Activated naive CD4-positive, alpha-beta T cell treated with anti-CD3 and anti-CD28 coated beads, Interleukin-2, amount 50 U/mL, for 24 hours (primary cell): ENCODE measurements at regions not wholly inside any gene's neighbourhood (a gene's known extent, or its start where the extent isn't known, plus 50 kb on each side); places are given as distances from the start of the nearest gene placed in this dataset.
A peak's percentile ranks its signal among the peaks of the same experiment; 100 is the strongest.

Experiments
- H3K27ac Mint-ChIP-seq: one replicate; pipeline ENCODE4 v1.8.0; 2021; ENCODE audit warnings: mild to moderate bottlenecking, mixed read lengths
- H3K27me3 Mint-ChIP-seq: one replicate; pipeline ENCODE4 v1.8.0; 2021; ENCODE audit warnings: mixed read lengths
- H3K36me3 Mint-ChIP-seq: one replicate; pipeline ENCODE4 v1.8.0; 2021; ENCODE audit warnings: mixed read lengths
- H3K4me1 Mint-ChIP-seq: one replicate; pipeline ENCODE4 v1.8.0; 2021; ENCODE audit warnings: mixed read lengths
- H3K4me3 Mint-ChIP-seq: one replicate; pipeline ENCODE4 v1.8.0; 2021; ENCODE audit warnings: mild to moderate bottlenecking, mixed read lengths
- H3K9me3 Mint-ChIP-seq: one replicate; pipeline ENCODE4 v1.8.0; 2021; ENCODE audit warnings: mixed read lengths

DNA sequence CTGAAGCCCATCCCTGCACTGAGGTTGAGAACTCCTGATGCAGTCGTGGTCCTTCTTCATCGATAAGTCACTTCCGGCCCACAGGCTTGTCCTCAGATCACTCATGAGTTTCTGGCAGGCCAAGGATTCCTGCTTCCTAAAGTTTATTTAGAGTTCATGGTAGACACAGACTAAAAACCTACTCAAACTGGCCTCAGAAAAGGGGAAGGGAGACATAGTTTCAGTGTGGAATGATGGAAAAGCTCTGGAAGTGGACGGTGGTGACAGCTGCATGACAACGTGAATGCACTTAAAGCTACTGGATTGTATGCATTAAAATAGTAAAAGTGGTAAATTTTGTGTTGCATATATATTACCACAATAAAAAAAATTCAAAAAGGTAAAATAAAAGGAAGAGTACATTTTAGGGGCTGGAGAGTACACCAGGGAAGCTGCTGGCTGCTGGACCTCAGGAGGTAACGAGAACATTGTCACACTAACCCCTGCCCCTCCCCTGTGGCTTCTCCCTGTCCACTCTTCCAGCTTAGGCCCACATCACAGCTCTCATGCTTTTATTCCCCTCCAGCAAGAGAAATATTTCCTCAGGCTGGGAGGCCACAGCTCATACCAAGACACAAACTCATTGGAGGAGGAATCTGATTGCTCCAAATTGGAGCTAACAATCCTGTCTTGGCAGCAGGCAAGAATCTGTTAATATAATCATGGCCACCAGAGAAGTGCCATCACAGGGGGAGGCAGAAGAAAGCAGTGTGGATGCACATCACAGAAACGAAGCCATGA, 741.0 kb downstream of the UQCRFS1 start:
- Mint-ChIP-seq H3K27me3 (no peaks in the 10 kb centered on the region), H3K4me1 (peaks cover 32% of the 10 kb centered on the region), H3K27ac (no peak overlapping the region), H3K4me3 (no peak overlapping the region), H3K36me3 (no peaks in the 10 kb centered on the region), H3K9me3 (no peaks in the 10 kb centered on the region)

DNA sequence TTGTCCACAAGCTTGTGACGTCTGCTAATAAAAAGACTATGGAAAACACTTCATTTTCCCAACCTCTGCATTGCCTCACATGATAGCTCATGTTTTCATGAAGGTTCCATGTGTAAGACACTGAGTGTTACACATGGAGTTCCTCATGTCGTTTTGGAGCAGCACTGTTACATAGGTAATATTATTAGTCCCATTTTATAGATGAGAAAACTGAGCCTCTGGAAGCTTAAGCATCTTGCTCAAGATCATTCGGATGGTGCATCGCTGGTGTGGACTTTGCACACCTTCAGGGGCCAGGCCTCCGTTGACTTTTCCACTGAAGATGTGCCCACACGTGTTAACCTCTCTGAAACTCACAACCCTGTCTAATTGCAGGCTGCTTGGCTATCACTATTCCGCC, 743.4 kb downstream of the UQCRFS1 start:
- Mint-ChIP-seq H3K36me3 (no peaks in the 10 kb centered on the region), H3K27ac (no peak overlapping the region), H3K9me3 (no peaks in the 10 kb centered on the region), H3K4me1 (peaks cover 38% of the 10 kb centered on the region), H3K27me3 (no peaks in the 10 kb centered on the region), H3K4me3 (no peak overlapping the region)

DNA sequence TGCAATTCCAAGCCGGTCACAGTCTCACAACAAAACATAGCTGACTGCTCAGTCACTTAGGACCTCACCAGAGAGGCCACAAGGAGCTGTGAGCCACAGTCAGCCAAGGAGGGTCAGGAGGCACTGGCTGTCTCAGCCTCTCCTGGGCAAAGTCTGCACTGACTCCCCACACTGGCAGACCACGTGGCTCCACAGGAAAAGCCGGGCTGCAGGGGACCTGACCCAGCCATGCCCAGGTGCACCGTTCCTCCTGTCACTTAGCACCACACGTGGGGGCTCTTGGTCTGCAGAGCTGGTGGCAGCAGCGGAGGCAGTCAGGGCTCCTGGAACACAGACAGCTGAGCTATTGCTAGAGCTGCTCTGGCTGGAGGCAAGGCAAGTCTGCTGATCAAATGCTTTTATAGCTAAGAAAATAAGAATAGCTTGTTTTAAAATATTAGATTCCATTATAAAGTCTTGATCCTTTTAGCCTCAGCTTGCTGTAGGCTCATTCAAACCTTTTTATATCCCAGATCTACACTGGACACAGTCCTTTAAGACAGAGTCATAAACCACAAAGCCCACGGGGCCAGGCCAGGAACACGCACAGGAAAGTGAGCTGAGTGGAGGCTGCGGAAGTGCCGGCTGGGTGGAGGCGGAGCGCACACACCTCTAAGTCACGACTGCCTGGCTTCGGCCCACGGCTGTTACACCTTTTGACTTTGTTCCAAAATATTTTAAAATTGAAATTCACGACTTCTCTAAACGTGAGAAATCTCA, 744.1 kb downstream of the UQCRFS1 start:
- peak overlapping the region; percentile 40 for H3K4me3 Mint-ChIP-seq
- peak overlapping the region; percentile 52 for H3K27ac Mint-ChIP-seq
- H3K9me3 Mint-ChIP-seq, result no peaks in the 10 kb centered on the region
- H3K36me3 Mint-ChIP-seq, result no peaks in the 10 kb centered on the region
- H3K4me1 Mint-ChIP-seq, result peaks cover 38% of the 10 kb centered on the region
- H3K27me3 Mint-ChIP-seq, result no peaks in the 10 kb centered on the region

DNA sequence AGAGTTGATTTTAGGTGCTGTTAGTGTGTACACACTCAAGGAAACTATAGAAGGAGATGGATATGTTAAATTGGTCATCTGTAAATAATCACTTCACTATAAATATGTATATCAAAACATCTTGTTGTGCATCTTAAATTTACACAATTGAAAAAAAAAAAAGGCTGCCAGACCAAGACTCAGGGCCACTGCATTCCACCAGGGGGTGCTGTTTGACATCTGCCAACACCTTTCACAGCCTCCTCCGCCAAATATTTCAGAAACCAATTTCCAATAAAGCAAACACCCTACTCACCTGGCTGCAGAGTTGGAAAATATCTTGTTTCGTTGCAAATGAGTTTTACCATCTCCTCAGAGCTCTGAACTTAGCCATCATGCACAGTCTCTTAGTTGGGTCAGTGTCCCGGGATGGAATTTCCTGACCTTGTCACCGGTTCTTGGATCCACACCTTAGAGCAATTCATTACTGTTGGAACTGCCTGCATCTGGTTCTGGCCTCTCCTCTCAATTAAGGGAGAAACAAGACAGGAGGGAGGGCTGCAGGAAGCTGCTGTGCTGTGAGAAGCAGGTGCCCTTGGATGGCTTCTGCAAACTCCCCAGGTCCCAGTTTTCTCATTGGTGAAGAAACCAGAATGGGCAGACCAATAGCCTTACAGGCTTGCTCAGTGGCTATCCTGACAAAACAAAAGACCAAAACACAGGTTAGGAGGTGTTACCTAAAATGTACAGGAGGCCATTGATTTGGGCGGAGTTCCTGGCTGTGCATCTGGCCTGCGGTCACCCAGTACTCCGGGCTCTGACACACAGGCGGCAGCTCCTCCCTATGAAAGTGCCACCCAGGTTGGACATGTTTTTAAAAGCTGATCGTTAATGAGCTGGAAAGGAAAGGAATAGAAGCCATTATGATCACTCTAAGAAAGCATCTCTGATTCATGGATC, 746.6 kb downstream of the UQCRFS1 start:
- H3K27ac Mint-ChIP-seq, result no peak overlapping the region
- H3K4me1 Mint-ChIP-seq, result peaks cover 38% of the 10 kb centered on the region

DNA sequence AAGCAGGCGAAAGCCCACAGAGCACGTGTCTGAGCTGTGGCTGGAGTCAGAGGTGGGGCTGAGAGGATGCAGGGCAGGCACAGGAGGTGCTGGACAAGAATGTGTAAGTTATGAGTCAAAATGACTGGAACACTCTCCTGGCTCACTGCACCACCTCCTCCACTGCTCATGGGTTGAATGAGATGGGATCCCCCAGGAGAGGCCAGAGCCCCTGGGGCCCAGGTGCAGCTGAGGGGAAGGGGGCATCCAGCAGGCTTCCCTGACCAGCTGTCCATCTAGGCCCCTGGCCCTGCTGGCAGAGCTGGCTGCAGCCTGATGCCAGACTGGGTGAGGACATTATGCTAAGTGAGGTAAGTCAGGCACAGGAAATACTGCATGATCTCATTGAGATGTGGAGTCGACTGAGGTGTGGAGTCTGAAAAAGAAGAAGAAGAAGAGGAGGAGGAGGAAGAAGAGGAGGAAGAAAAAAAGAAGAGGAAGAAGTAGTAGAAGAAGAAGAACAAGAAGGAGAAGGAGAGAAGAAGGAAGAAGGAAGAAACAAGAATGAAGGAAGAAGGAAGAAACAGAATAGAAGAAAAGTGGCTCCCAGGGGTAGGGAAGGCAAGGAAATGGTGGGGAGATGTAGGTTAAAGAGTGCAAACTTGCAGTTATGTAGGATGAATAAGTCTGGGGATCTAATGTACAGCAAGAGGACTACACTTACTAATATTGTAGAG, 747.4 kb downstream of the UQCRFS1 start:
- Mint-ChIP-seq H3K9me3 (no peaks in the 10 kb centered on the region), H3K27me3 (peaks cover 1% of the 10 kb centered on the region), H3K4me3 (no peak overlapping the region), H3K36me3 (no peaks in the 10 kb centered on the region), H3K4me1 (peaks cover 44% of the 10 kb centered on the region), H3K27ac (peak overlapping the region; percentile 18)

More for the DNA sequence above, 746.6 kb downstream of the UQCRFS1 start:
- H3K27me3 Mint-ChIP-seq, result peaks cover 1% of the 10 kb centered on the region
- no peak overlapping the region for H3K4me3 Mint-ChIP-seq
- no peaks in the 10 kb centered on the region for H3K36me3 Mint-ChIP-seq
- H3K9me3 Mint-ChIP-seq, result no peaks in the 10 kb centered on the region

DNA sequence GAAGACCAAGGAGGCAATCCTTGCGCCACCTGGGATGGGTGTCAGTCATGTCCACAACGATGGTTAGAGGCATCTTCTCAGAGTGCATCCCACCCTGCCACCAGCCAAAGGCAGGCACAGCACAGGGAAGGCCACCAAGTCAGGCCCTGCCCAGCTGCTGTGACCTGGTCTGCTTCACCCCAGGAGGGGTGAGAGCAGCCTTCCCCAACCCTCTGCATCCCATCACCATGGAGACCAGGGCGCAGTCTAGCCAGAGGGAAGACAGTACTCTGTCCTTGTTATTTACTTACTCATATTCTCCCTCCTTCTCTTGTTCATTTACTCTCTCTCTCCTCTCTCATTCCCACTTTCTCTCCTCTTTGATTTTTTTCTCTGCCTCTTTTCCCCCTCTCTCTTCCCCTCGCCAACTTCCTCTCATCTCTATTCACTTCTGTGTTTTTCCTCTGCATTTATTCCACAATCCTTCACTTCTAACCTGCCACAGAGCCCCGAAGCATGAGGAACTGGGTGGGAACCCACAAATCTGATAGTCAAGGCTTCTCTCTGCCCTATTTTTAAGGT, 749.4 kb downstream of the UQCRFS1 start:
- H3K27ac Mint-ChIP-seq, result no peak overlapping the region

DNA sequence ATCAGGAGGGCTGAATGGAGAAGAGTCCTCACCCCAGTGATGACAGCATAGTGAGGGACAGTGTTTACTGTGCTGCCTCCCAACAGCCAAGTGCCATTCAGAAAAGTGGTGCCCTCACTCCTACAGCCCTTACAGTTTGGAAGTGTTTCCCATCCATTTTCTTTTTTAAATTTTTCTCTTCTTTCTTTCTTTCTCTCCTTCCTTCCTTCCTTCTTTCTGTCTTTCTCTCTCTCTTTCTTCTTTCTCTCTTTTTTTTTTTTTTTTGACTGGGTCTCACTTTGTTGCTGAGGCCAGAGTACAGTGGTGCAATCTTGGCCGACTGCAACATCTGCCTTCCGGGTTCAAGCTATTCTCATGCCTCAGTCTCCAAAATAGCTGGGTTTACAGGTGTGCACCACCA, 755.3 kb downstream of the UQCRFS1 start:
- peaks cover 21% of the 10 kb centered on the region for H3K4me1 Mint-ChIP-seq
- H3K36me3 Mint-ChIP-seq, result no peaks in the 10 kb centered on the region
- H3K27ac Mint-ChIP-seq, result no peak overlapping the region
- peaks cover 1% of the 10 kb centered on the region for H3K27me3 Mint-ChIP-seq
- no peak overlapping the region for H3K4me3 Mint-ChIP-seq
- no peaks in the 10 kb centered on the region for H3K9me3 Mint-ChIP-seq

More for the DNA sequence above, 749.4 kb downstream of the UQCRFS1 start:
- Mint-ChIP-seq H3K27me3 (peaks cover 1% of the 10 kb centered on the region), H3K4me3 (no peak overlapping the region), H3K36me3 (no peaks in the 10 kb centered on the region), H3K4me1 (peaks cover 36% of the 10 kb centered on the region), H3K9me3 (no peaks in the 10 kb centered on the region)

DNA sequence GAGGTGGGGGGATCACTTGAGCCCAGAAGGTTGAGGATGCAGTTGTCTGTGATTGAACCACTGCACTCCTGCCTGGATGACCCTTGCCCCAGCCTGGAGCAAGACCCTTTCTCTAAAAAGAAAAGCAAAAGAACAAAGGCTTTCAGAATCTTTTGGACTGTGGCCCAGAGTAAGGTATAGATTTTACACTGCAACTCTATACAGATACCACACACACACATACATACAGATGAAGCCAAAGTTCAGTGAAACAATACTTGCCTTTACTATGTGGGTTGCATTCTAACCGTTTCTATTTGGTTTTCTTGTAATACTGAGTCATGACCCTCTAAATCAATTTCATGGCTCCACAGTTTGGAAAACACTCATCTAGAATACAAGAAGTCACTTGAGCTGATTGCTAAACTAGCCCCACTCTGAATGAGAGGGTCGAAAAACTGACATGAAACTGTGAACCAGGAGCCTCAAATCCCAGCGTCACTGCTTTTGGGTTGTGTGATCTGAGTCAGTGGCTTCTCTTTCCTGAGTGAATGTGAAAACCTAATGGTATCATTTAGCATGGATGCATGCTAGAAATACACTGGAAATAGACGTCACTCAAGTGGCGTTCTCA, 756.1 kb downstream of the UQCRFS1 start:
- no peak overlapping the region for H3K4me3 Mint-ChIP-seq
- H3K27ac Mint-ChIP-seq, result no peak overlapping the region
- H3K4me1 Mint-ChIP-seq, result peaks cover 20% of the 10 kb centered on the region
- no peaks in the 10 kb centered on the region for H3K36me3 Mint-ChIP-seq
- H3K27me3 Mint-ChIP-seq, result no peaks in the 10 kb centered on the region
- no peaks in the 10 kb centered on the region for H3K9me3 Mint-ChIP-seq

DNA sequence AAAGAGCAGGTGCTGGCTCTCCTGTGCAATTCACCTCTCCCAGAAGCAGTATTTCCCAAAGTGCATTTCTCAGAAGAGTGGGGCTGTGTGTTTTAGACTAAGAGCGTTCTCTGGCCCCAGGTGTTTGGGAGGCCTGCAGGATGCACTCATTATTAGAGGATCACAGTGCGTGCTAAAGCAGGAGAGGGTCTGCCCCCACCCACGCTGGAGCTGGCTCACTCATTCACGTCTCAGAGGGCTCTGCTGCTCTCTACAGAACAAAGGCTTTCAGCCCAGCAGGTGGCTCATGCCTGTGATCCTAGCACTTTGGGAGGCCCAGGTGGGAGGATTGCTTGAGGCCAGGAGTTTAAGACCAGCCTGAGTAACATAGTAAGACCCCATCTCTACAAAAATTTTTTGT, 756.7 kb downstream of the UQCRFS1 start:
- no peak overlapping the region for H3K4me3 Mint-ChIP-seq
- H3K9me3 Mint-ChIP-seq, result no peaks in the 10 kb centered on the region

DNA sequence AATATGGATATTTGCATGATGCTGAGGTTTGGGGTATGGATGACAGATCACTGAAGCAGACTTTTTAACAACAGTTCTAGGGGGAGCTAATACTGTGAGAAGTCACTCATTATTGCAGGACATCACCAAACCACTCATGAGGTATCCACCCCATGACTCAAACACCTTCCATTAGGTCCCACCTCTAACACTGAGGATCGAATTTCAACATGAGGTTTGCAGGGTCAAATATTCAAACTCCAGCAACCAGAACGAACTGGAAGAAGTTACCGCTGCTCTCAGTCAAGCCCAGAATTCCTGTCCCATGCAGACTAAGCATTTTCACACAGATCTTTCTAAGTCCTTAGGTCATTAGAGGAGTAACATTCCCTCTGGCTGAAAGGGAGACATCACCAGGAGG, 758.9 kb downstream of the UQCRFS1 start:
- H3K36me3 Mint-ChIP-seq, result no peaks in the 10 kb centered on the region
- H3K9me3 Mint-ChIP-seq, result no peaks in the 10 kb centered on the region
- H3K27me3 Mint-ChIP-seq, result no peaks in the 10 kb centered on the region
- no peak overlapping the region for H3K27ac Mint-ChIP-seq
- no peak overlapping the region for H3K4me3 Mint-ChIP-seq
- no peaks in the 10 kb centered on the region for H3K4me1 Mint-ChIP-seq

More for the DNA sequence above, 756.7 kb downstream of the UQCRFS1 start:
- Mint-ChIP-seq H3K4me1 (peaks cover 19% of the 10 kb centered on the region), H3K27ac (no peak overlapping the region), H3K27me3 (no peaks in the 10 kb centered on the region), H3K36me3 (no peaks in the 10 kb centered on the region)

DNA sequence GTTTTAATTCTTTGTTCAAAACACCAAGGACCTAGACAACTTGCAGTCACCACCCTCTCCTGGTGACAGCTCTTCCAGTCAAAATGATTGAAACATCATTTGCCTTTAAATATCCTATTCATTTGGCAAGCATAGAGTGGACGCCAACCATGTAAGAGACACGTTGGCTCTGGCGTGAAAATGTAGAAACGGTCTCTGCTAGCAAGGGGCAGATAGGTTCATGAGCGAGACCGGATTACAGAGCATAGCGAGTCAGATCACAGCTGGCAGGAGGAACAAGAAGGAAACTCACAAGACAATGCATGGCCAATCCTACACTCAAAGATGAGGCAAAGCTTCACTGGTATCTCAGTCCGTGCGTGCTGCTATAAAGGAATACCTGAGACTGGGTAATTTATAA, 759.5 kb downstream of the UQCRFS1 start:
- no peaks in the 10 kb centered on the region for H3K9me3 Mint-ChIP-seq
- H3K36me3 Mint-ChIP-seq, result no peaks in the 10 kb centered on the region
- no peaks in the 10 kb centered on the region for H3K4me1 Mint-ChIP-seq
- H3K27me3 Mint-ChIP-seq, result no peaks in the 10 kb centered on the region
- no peak overlapping the region for H3K4me3 Mint-ChIP-seq
- H3K27ac Mint-ChIP-seq, result no peak overlapping the region

DNA sequence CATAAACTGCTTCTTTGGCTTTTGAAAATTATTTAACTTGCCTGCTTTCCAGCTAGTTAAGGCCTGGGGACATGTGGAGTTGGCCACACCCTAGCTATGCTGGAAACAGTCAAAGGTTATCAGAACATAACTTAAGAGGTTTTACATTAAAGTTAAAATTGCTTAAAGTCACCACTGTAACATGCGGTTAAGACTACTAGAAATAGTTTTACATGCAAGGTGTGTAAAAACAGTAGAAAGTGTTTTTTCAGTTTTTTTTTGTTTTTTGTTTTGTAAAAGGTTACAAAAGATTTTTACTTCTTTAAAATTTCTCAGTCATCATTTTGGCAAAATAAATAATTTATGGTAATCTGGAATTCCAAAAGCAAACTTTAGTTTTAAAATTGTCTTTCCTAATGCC, 763.1 kb downstream of the UQCRFS1 start:
- no peak overlapping the region for H3K4me3 Mint-ChIP-seq
- H3K4me1 Mint-ChIP-seq, result no peaks in the 10 kb centered on the region
- H3K27me3 Mint-ChIP-seq, result no peaks in the 10 kb centered on the region
- H3K27ac Mint-ChIP-seq, result no peak overlapping the region
- no peaks in the 10 kb centered on the region for H3K36me3 Mint-ChIP-seq
- H3K9me3 Mint-ChIP-seq, result no peaks in the 10 kb centered on the region

DNA sequence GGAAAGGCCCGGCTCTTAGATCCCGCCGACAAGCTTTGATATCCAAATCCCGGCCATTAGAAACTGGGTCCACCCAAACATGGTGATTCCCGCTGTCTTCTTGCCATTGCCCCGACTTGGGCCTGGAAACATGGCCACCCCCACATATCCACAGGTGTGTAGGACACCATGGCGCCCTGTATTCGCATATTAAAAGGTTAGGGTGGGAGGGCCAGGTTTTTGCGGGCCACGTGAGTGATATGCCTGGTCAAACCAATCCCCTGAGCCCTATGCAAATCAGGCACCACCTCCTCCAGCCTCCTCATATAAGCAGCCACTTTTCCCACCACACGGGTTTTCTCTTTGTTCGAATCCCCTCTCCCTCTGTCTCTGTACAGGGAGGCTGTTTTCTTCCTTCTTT, 766.4 kb downstream of the UQCRFS1 start:
- no peak overlapping the region for H3K27ac Mint-ChIP-seq
- no peaks in the 10 kb centered on the region for H3K4me1 Mint-ChIP-seq
- no peaks in the 10 kb centered on the region for H3K9me3 Mint-ChIP-seq
- H3K36me3 Mint-ChIP-seq, result no peaks in the 10 kb centered on the region
- H3K27me3 Mint-ChIP-seq, result no peaks in the 10 kb centered on the region
- no peak overlapping the region for H3K4me3 Mint-ChIP-seq

DNA sequence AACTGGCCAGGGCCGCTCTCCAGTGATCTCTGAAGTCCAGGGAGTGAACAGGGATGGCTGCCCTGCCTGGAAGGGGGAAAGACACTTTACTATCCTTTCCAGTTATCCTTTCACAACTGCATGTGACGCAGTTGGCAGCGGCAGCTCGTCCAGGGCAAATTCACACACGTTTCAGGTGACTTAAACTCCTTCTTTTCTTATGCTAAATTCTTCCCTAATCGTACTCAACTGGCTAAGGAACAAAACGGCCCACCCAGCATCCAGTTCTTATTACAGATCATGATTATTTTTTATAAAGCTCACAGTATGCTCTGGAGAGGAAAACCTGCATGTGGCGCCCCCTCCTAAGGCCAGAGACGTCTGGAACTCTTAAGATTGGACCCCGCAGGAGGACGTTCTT, 767.1 kb downstream of the UQCRFS1 start:
- Mint-ChIP-seq H3K36me3 (no peaks in the 10 kb centered on the region), H3K9me3 (no peaks in the 10 kb centered on the region), H3K27ac (no peak overlapping the region), H3K4me3 (no peak overlapping the region), H3K27me3 (no peaks in the 10 kb centered on the region), H3K4me1 (no peaks in the 10 kb centered on the region)
